ENCODE measurements at regions not wholly inside any gene's neighbourhood (a gene's known extent, or its start where the extent isn't known, plus 50 kb on each side); places are given as distances from the start of the nearest gene placed in this dataset.
"Not testable (repeated sequence)": the region's sequence is repeated elsewhere in the genome, so short reads cannot be mapped to it uniquely, and the experiment has no call there.

- no peak for DNase-seq
Measured at GRCh38 chr10:94223702-94224370, 138.9 kb downstream of the NOC3L start.

- DNase-seq, result no peak
Measured at GRCh38 chr10:94224656-94225055, 138.1 kb downstream of the NOC3L start.

DNA sequence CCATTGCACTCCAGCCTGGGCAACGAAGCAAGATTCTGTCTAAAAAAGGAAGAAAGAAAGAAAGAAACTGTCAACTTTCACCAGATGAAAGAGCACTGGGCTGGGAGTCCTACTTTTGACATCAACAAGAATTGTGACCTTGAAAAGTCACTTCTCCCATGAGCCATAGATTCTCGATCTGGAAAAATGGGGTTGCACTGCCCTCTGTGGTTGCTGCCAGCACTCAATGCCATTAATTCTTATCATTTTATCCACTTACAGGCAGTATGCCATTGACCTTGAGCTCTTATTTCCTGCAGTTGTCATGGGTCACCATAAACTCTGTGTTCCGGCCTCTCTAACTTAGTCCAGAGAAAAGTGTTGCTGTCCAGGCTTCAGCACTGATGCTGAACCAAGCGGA lies 137.2 kb downstream of the NOC3L start:
- DNase-seq, result no peak

DNA sequence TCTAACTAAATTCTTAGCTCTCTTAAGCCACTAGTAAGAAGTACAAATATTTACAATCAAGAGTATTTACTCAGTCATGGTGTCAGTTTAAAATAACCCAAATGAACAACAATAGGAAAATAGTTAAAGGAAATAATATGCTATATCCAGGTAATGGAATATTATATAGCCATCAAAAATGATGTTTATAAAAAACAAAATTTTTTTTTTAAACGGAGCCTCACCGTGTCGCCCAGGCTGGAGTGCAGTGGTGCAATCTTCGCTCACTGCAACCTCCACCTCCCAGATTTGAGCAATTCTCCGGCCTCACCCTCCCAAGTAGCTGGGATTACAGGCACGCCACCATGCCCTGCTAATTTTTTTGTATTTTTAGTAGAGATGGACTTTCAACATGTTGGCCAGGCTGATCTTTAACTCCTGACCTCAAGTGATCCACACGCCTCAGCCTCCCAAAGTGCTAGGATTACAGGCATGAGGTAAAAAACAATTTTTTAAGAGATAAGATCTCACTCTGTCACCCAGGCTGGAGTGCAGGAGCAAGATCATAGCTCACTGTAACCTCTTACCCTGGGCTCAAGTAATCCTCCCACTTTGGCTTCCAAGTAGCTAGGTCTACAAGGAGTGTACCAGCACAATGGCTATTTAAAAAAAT lies 132.5 kb downstream of the NOC3L start:
- DNase-seq, result no peak

- no peak for DNase-seq
Measured at GRCh38 chr10:94232711-94233383, 129.9 kb downstream of the NOC3L start.

DNA sequence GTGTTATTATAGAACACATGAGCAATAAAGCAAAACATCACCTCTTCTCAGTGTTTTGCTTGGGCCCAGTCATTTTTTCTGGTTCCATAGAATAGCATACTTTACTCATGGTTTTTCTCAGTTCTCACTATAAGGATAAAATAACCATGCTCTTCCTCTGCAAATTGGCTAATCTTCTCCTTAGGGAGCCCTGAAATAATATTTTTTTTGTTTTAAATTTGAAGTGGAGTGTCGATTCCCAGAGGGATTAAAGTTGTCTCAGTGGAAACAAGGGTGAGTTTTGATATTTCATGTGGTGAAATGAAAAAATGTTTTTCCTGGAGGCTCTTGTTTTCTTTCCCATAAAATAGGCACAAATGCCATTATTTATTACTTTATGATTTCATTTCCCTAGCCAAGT lies 127.3 kb downstream of the NOC3L start:
- DNase-seq, result no peak

DNA sequence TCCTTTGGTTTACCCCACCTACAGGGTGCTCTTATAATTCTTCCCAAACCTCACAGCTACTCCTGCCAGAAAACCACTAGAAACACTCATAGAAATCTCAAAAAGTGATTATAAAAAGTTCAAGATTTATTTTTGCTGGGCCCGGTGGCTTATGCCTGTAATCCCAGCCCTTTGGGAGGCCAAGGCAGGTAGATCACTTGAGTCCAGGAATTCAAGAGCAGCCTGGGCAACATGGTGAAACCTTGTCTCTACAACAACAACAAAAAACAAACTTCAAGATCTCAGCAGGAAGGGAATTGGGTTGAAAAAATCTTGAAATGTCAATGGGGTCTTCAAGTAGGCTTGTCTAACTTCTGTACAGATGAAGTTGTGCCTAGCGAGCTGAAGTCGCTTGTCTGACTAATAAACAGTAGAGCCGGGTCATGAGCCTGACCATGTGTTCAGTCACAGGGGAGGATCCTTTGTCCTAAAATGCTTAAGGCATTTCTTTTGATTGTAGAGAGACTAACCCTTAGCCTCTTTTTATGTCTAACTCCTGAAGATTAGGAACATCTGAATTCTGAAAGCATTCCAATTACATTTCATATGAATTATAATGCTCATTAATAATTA lies 124.6 kb downstream of the NOC3L start:
- DNase-seq, result no peak

- DNase-seq, result no peak
Measured at GRCh38 chr10:94239696-94240095, 123.0 kb downstream of the NOC3L start.

- DNase-seq, result no peak
Measured at GRCh38 chr10:94240491-94240890, 122.2 kb downstream of the NOC3L start.

GRCh38 chr10:94240901-94241300 lies 121.8 kb downstream of the NOC3L start:
- no peak for DNase-seq

DNA sequence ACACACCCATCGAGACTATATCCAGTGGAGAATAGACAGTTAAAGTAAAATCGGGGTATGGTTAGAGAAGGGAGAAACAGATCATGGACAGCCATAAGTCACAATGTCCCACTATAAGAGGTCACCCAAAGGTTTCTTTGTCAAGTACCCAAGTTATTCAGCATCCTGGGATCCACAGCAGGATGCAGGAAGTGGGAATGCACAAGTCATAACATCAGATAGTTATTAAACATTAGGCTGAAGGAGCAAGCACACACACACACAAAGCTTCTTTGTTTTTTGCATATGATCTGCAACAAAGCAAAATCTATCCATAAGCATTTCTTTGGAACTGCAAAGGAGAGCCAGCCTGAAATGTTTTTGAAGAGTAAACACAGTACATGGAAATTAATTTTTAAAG lies 111.6 kb downstream of the NOC3L start:
- DNase-seq, result no peak

GRCh38 chr10:94251568-94251967 lies 111.2 kb downstream of the NOC3L start:
- DNase-seq, result no peak

DNA sequence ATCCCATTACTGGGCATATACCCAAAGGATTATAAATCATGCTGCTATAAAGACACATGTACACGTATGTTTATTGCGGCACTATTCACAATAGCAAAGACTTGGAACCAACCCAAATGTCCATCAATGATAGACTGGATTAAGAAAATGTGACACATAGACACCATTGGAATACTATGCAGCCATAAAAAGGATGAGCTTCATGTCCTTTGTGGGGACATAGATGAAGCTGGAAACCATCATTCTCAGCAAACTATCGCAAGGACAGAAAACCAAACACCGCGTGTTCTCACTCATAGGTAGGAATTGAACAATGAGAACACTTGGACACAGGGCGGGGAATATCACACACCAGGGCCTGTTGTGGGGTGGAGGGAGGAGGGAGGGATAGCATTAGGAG lies 105.3 kb downstream of the NOC3L start:
- not testable (repeated sequence) for DNase-seq

DNA sequence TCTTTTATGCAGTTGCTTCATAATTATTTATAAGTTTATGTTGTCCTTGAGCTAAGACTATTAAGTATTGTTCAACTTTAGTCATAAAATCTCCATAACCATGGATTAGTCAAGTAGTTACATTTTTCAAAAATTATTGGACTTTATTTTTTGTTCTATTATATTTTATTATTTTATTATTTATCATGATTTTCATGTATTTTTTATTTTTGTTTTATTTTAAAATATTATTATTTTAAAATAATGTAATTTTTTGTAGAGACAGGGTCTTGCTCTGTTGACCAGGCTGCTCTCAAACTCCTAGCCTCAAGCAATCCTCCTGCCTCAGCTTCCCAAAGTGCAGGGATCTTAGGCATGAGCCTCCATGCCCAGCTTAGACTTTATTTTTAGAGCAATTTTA lies 102.3 kb downstream of the NOC3L start:
- no peak for DNase-seq

DNA sequence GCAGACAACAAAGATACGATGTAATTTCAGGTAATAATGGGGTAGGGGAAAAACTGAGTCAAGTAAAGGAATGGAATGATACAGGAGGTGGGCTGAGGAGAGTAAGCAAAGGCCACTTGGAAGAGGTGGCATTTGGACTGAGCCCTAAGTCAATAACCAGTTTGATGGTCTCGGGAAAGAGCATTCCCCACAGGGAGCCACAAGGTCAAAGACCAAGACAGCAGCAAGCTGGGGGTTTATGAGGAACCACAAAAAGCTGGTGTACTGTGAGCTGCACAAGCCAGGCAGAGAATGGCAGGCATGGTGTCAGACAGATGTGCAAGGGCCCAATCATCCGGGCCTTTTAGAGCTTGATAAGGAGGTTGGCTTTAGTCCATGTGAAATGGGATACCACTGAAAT lies 98.7 kb downstream of the NOC3L start:
- DNase-seq, result no peak

DNA sequence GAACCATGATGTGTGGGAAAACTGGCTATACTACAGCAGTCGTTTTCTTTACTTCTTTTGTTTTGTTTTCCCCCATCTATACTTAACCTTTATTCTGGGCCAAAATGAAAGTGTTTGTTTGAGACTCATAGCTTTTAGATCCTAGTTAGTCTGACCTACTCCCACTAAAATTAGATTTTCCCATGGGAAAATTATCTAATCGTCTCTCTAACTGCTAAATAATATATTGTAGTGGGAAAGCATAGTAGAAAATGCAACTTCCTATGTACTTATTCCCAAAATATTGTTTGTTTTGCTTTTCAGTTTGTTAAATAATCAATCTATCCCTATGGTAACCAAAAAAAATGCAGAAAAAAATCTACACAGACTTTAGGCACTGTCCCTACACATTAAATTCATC lies 96.6 kb downstream of the NOC3L start:
- DNase-seq, result no peak

DNA sequence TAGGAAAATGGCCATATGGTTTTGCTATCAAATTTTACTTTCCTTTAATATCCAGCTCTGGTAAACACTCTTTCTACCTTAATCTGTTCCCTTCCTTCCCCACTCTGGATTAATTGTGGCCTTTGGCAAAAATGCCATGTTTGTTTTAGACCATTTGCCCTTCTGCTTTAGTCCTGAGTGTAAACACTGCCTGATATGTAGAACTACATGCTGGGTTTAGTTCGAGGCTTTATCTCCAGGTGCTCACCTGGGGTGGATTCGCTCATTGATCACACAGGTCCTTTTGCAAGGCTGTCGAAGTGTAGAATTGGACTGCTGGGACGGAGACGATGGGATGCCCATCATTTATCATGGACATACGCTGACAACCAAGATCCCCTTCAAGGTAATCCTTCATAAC lies 94.1 kb downstream of the NOC3L start:
- DNase-seq, result no peak

DNA sequence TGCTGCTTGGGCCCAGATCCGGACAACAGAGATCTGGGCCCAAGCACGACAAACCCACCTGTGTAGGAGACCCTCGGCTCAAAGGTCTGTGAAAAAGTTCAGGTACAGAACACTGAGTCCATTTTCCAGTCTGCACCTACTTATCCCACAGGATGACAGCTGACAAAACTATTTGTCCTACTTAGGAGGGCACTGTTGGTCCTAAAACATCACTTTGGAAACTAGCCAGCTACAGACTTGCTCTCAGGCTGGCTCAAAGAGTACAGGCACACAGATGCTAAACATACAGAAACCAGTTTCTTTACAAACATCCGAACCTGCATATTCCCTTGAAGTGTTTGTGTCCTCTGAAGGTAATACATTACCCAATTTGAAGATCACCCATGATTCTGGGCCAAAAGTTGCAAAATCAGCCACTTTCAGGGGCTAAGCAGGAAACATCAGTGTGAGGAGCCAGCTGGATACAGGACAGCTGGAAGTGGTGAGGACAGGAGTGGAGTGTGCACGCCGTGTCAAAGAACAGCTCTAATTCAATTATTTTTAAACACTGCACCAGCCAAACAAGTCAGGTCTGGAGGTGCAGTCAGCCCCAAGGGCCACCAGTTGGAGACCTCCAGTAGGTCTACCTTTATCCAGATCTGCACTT lies 88.5 kb downstream of the NOC3L start:
- DNase-seq, result no peak

- DNase-seq, result no peak
Measured at GRCh38 chr10:94276140-94276539, 86.6 kb downstream of the NOC3L start.

- DNase-seq, result no peak
Measured at GRCh38 chr10:94277450-94277849, 85.3 kb downstream of the NOC3L start.

DNA sequence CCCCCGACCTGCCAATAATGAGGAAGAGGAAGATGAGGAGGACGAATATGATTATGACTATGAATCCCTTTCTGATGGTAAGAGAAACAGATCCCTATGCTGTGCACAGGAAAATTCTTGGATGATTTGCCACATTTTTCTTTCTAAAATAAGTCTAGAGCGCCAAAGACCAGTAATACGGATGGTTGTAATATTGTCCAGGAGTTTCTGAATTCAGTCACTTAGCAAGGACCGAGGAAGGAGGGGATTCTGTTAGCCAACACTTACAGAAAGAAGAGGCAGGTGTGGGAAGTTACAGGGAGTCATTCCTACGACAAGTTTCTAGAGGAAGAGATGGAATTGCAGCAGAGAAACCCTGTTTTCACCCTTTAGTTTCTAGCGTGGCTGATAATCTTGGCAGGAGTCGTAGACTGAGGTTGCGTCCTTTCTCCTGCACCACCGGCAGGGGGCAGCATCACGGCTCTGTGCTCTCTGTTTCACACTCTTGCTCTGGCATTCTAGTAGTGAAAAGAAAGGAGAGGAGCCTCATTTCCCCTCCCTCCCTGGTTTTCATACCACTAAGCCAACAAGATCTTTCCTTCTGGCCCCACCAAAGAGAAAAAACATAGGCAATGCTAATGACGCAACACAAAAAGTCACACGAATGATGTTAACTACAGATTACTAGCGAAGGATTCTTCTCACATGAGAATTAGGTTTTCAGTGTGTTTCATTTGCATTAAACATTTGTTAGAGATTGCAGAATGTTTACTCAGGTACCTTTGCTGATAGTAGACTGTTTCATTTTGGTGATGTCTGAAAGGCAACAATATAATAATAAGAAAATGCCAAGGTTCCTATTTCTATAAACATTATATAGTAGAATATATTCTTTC lies 82.7 kb downstream of the NOC3L start:
- peak in 29 of 56 donors; percentile 2 to 51 (median 8) for DNase-seq
